SIG-M5 treated with dmso at 0.1 percent for 504 hours (cell line): ENCODE measurements at regions not wholly inside any gene's neighbourhood (a gene's known extent, or its start where the extent isn't known, plus 50 kb on each side); places are given as distances from the start of the nearest gene placed in this dataset.
A peak's percentile ranks its signal among the peaks of the same experiment; 100 is the strongest.
"Not testable (repeated sequence)": the region's sequence is repeated elsewhere in the genome, so short reads cannot be mapped to it uniquely, and the experiment has no call there.

Experiments
- DNase-seq: peaks from one replicate; lab custom pipeline; 2025; ENCODE audit not compliant: unreplicated experiment; lab: John Stamatoyannopoulos, UW

- no peak for DNase-seq
Measured at GRCh38 chr6:150681578-150682395, 82.1 kb downstream of the PLEKHG1 start.

- DNase-seq, result no peak
Measured at GRCh38 chr6:150683320-150683719, 83.6 kb downstream of the PLEKHG1 start.

GRCh38 chr6:150684161-150684560 is 84.5 kb downstream of the PLEKHG1 start:
- no peak for DNase-seq

- DNase-seq, result no peak
Measured at GRCh38 chr6:150684714-150685459, 85.2 kb downstream of the PLEKHG1 start.

- no peak for DNase-seq
Measured at GRCh38 chr6:150685860-150686259, 86.2 kb downstream of the PLEKHG1 start.

- no peak for DNase-seq
Measured at GRCh38 chr6:150686566-150686965, 86.9 kb downstream of the PLEKHG1 start.

GRCh38 chr6:150687508-150687907 is 87.8 kb downstream of the PLEKHG1 start:
- no peak for DNase-seq

- DNase-seq, result no peak
Measured at GRCh38 chr6:150689900-150690590, 90.4 kb downstream of the PLEKHG1 start.

GRCh38 chr6:150690681-150691080 is 91.0 kb downstream of the PLEKHG1 start:
- DNase-seq, result no peak

- no peak for DNase-seq
Measured at GRCh38 chr6:150691463-150691862, 91.8 kb downstream of the PLEKHG1 start.

- DNase-seq, result no peak
Measured at GRCh38 chr6:150692604-150693003, 92.9 kb downstream of the PLEKHG1 start.

- no peak for DNase-seq
Measured at GRCh38 chr6:150694889-150695288, 95.2 kb downstream of the PLEKHG1 start.

- DNase-seq, result no peak
Measured at GRCh38 chr6:150695652-150696051, 96.0 kb downstream of the PLEKHG1 start.

- no peak for DNase-seq
Measured at GRCh38 chr6:150696190-150696589, 96.5 kb downstream of the PLEKHG1 start.

- not testable (repeated sequence) for DNase-seq
Measured at GRCh38 chr6:150696918-150697317, 97.2 kb downstream of the PLEKHG1 start.

GRCh38 chr6:150697515-150697914 is 97.8 kb downstream of the PLEKHG1 start:
- DNase-seq, result no peak

GRCh38 chr6:150698391-150698790 is 98.7 kb downstream of the PLEKHG1 start:
- peak; percentile 11 for DNase-seq

GRCh38 chr6:150702675-150703074 is 103.0 kb downstream of the PLEKHG1 start:
- DNase-seq, result no peak

- no peak for DNase-seq
Measured at GRCh38 chr6:150704447-150705192, 104.9 kb downstream of the PLEKHG1 start.

- DNase-seq, result no peak
Measured at GRCh38 chr6:150705392-150705791, 105.7 kb downstream of the PLEKHG1 start.

GRCh38 chr6:150710236-150710635 is 110.6 kb downstream of the PLEKHG1 start:
- DNase-seq, result no peak
